SK-N-SH treated with all-trans-retinoic acid at 6 μM for 48 hours (cell line): ENCODE measurements at regions not wholly inside any gene's neighbourhood (a gene's known extent, or its start where the extent isn't known, plus 50 kb on each side); places are given as distances from the start of the nearest gene placed in this dataset.

ENCODE experiments used
- ARNTL ChIP-seq: fragments of 450-650 bp; formaldehyde crosslinking; IDR thresholded peaks from 2 replicates; pipeline ENCODE4 v1.5.0; 2020; ENCODE audit warnings: low read depth, mild to moderate bottlenecking, moderate library complexity, borderline replicate concordance
- BACH2 ChIP-seq: fragments of 250-450 bp; sonication (Bioruptor Pico); IDR thresholded peaks from 2 replicates; pipeline ENCODE4 v1.9.0; 2021; ENCODE audit warnings: mild to moderate bottlenecking, borderline replicate concordance
- CREB5 ChIP-seq: fragments of 250-450 bp; sonication (Bioruptor Pico); IDR thresholded peaks from 2 replicates; pipeline ENCODE4 v1.5.1; 2020; ENCODE audit warnings: low read depth, mild to moderate bottlenecking, moderate library complexity
- CSDC2 ChIP-seq: fragments of 250-450 bp; sonication (Bioruptor Pico); IDR thresholded peaks from 2 replicates; pipeline ENCODE4 v1.5.0; 2020; ENCODE audit warnings: mild to moderate bottlenecking, moderate library complexity
- CSRNP3 ChIP-seq: fragments of 250-450 bp; sonication (Bioruptor Pico); IDR thresholded peaks from 2 replicates; pipeline ENCODE4 v1.5.1; 2021; ENCODE audit warnings: mild to moderate bottlenecking, moderate library complexity
- OSR1 ChIP-seq: fragments of 250-450 bp; sonication (Bioruptor Pico); IDR thresholded peaks from 2 replicates; pipeline ENCODE4 v1.8.0; 2022; ENCODE audit warnings: moderate library complexity, mild to moderate bottlenecking, inconsistent platforms
- PATZ1 ChIP-seq: fragments of 250-450 bp; sonication (Bioruptor Pico); IDR thresholded peaks from 2 replicates; pipeline ENCODE4 v1.8.0; 2020; ENCODE audit warnings: mild to moderate bottlenecking, moderate library complexity, borderline replicate concordance
- PPARA ChIP-seq: fragments of 250-450 bp; sonication (Bioruptor Pico); IDR thresholded peaks from 2 replicates; pipeline ENCODE4 v1.5.0; 2020; ENCODE audit warnings: mild to moderate bottlenecking, borderline replicate concordance
- RARB ChIP-seq: fragments of 250-450 bp; sonication (Bioruptor Pico); IDR thresholded peaks from 2 replicates; pipeline ENCODE4 v1.8.0; 2021; ENCODE audit warnings: mild to moderate bottlenecking, moderate library complexity
- SNAI2 ChIP-seq: fragments of 250-450 bp; sonication (Bioruptor Pico); IDR thresholded peaks from 2 replicates; pipeline ENCODE4 v1.5.0; 2020; ENCODE audit warnings: mild to moderate bottlenecking, moderate library complexity
- TCF4 ChIP-seq: fragments of 250-450 bp; sonication (Bioruptor Pico); IDR thresholded peaks from 2 replicates; pipeline ENCODE4 v1.8.0; 2021; ENCODE audit warnings: mild to moderate bottlenecking, moderate library complexity, borderline replicate concordance
- ZC3H10 ChIP-seq: fragments of 250-450 bp; sonication (Bioruptor Pico); IDR thresholded peaks from 2 replicates; pipeline ENCODE4 v1.5.1; 2021; ENCODE audit warnings: mild to moderate bottlenecking, moderate library complexity
- ZFP3 ChIP-seq: fragments of 250-450 bp; sonication (Bioruptor Pico); IDR thresholded peaks from 2 replicates; pipeline ENCODE4 v1.5.0; 2020; ENCODE audit warnings: mild to moderate bottlenecking, moderate library complexity
- ZFP30 ChIP-seq: fragments of 450-650 bp; formaldehyde crosslinking; IDR thresholded peaks from 2 replicates; pipeline ENCODE4 v1.5.0; 2022; ENCODE audit warnings: mild to moderate bottlenecking, moderate library complexity

- no peak for TF ChIP-seq OSR1 (CRISPR knock-in tag)
- TF ChIP-seq PATZ1 (CRISPR knock-in tag), result no peak
- TF ChIP-seq RARB (CRISPR knock-in tag), result no peak
- TF ChIP-seq SNAI2, result no peak
- no peak for TF ChIP-seq ZFP30
- TF ChIP-seq ARNTL (CRISPR knock-in tag), result no peak
- TF ChIP-seq ZC3H10, result no peak
- no peak for TF ChIP-seq CSDC2 (CRISPR knock-in tag)
- no peak for TF ChIP-seq ZFP3 (CRISPR knock-in tag)
- TF ChIP-seq BACH2, result no peak
- no peak for TF ChIP-seq CREB5 (CRISPR knock-in tag)
- TF ChIP-seq TCF4 (CRISPR knock-in tag), result no peak
- no peak for TF ChIP-seq CSRNP3
- no peak for TF ChIP-seq PPARA (CRISPR knock-in tag)
These were observed 1223.6 kb downstream of the EPHA7 start for GRCh38 chr6:92195796-92196195.
